ENCODE measurements at regions not wholly inside any gene's neighbourhood (a gene's known extent, or its start where the extent isn't known, plus 50 kb on each side); places are given as distances from the start of the nearest gene placed in this dataset.

GRCh38 chr6:23728707-23729106 is 397.3 kb upstream of the NRSN1 start:
- TF ChIP-seq POLR2AphosphoS5 (IDR thresholded peaks at IDR 0.05) (no peak), CTCF (IDR thresholded peaks at IDR 0.05 in 8 of 11, conservative IDR thresholded peaks at IDR 0.05 in 3 of 11) (no peak), POLR2A (IDR thresholded peaks at IDR 0.05) (no peak)
- intact Hi-C loops (cut with DNase I; ENCODE audit: low total_unique reads), result no loop called here
- no peaks in the 10 kb centered on the region for H3K4me1 ChIP-seq
- H3K4me3 ChIP-seq, result no peak overlapping the region
- H3K9me3 ChIP-seq, result peaks cover 0 to 4% (median 0%) of the 10 kb centered on the region in 8 donors
- WGBS, 5 donors, result 42 to 74% (median 55%) methylated on average over 2 of the region's 2 CpGs
- no peaks in the 10 kb centered on the region for H3K36me3 ChIP-seq
- H3K27me3 ChIP-seq (replicated peaks in 1 of 7), result no peaks in the 10 kb centered on the region
- no peak for DNase-seq
- H3K27ac ChIP-seq, result no peak overlapping the region

- H3K27me3 ChIP-seq (replicated peaks in 1 of 7), result no peaks in the 10 kb centered on the region
- WGBS, 5 donors, result 80 to 93% (median 82%) methylated on average over 4 of the region's 4 CpGs
- TF ChIP-seq POLR2A (IDR thresholded peaks at IDR 0.05), result no peak
- TF ChIP-seq POLR2AphosphoS5 (IDR thresholded peaks at IDR 0.05), result no peak
- TF ChIP-seq CTCF (IDR thresholded peaks at IDR 0.05 in 8 of 11, conservative IDR thresholded peaks at IDR 0.05 in 3 of 11), result no peak
- intact Hi-C loops (cut with DNase I; ENCODE audit: low total_unique reads), result no loop called here
- no peak overlapping the region for H3K4me3 ChIP-seq
- no peak overlapping the region for H3K27ac ChIP-seq
- H3K9me3 ChIP-seq, result peaks cover 0 to 4% (median 0%) of the 10 kb centered on the region in 8 donors
- no peaks in the 10 kb centered on the region for H3K4me1 ChIP-seq
- H3K36me3 ChIP-seq, result no peaks in the 10 kb centered on the region
- no peak for DNase-seq
Measured at GRCh38 chr6:23731609-23732008, 394.4 kb upstream of the NRSN1 start.

GRCh38 chr6:23732521-23732920 is 393.5 kb upstream of the NRSN1 start:
- intact Hi-C loops (cut with DNase I; ENCODE audit: low total_unique reads), result no loop called here
- Histone ChIP-seq H3K9me3 (peaks cover 0 to 4% (median 0%) of the 10 kb centered on the region in 8 donors), H3K27me3 (replicated peaks in 1 of 7) (no peaks in the 10 kb centered on the region), H3K27ac (no peak overlapping the region), H3K4me3 (no peak overlapping the region), H3K4me1 (no peaks in the 10 kb centered on the region), H3K36me3 (no peaks in the 10 kb centered on the region)
- 82 to 93% (median 86%) methylated on average over 3 of the region's 3 CpGs for WGBS, 5 donors
- TF ChIP-seq CTCF (IDR thresholded peaks at IDR 0.05 in 8 of 11, conservative IDR thresholded peaks at IDR 0.05 in 3 of 11) (no peak), POLR2AphosphoS5 (IDR thresholded peaks at IDR 0.05) (no peak), POLR2A (IDR thresholded peaks at IDR 0.05) (no peak)
- DNase-seq, result no peak

DNA sequence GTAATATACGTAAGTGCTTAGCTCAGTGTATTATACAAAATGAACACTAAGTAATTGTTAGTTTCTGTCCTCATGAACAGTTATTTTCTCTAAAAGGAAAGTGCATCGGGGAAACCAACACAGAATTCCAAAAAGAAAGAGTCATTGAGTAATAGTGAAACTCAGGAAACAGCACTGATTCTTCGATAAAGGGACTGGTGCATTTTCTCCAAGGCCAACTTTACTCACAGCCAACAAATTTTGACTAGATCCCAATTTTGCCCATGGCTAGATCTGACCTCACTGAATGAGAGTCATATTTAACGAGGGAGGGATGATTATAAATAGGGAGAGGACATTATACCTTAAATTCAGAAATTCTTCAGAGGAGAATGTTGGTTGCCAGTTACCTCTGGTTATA is 390.9 kb upstream of the NRSN1 start:
- TF ChIP-seq CTCF (IDR thresholded peaks at IDR 0.05 in 8 of 11, conservative IDR thresholded peaks at IDR 0.05 in 3 of 11) (no peak), POLR2AphosphoS5 (IDR thresholded peaks at IDR 0.05) (no peak), POLR2A (IDR thresholded peaks at IDR 0.05) (no peak)
- 75 to 88% (median 77%) methylated on average over 4 of the region's 4 CpGs for WGBS, 5 donors

More for the DNA sequence above, 390.9 kb upstream of the NRSN1 start:
- Histone ChIP-seq H3K4me3 (no peak overlapping the region), H3K27me3 (replicated peaks in 1 of 7) (no peaks in the 10 kb centered on the region), H3K36me3 (no peaks in the 10 kb centered on the region), H3K27ac (no peak overlapping the region), H3K9me3 (peaks cover 0 to 4% (median 0%) of the 10 kb centered on the region in 8 donors), H3K4me1 (no peaks in the 10 kb centered on the region)
- DNase-seq, result no peak
- intact Hi-C loops (cut with DNase I; ENCODE audit: low total_unique reads), result no loop called here
